ENCODE measurements at regions not wholly inside any gene's neighbourhood (a gene's known extent, or its start where the extent isn't known, plus 50 kb on each side); places are given as distances from the start of the nearest gene placed in this dataset.

- DNase-seq (ENCODE audit: low spot score) = no peak
- 43% methylated on average over 4 of the region's 4 CpGs for WGBS (ENCODE audit: low lambda C conversion rate, missing lambda C conversion rate)
- no peak overlapping the region for H2AFZ ChIP-seq
These were observed 252.9 kb upstream of the TTC29 start for GRCh38 chr4:147198411-147199051.

GRCh38 chr4:147201016-147201415 lies 255.4 kb upstream of the TTC29 start:
- H3K9me2 ChIP-seq (replicated peaks; ENCODE audit: insufficient read depth) = no peaks in the 10 kb centered on the region
- no peak for DNase-seq (ENCODE audit: low spot score)
- no peaks in the 10 kb centered on the region for H4K20me1 ChIP-seq (ENCODE audit: insufficient read depth, poor library complexity, severe bottlenecking)
- H3K36me3 ChIP-seq (replicated peaks; ENCODE audit: insufficient read depth, low read depth) = no peaks in the 10 kb centered on the region
- TF ChIP-seq EZH2phosphoT487 (IDR thresholded peaks at IDR 0.05; ENCODE audit: low read depth, severe bottlenecking, unreplicated experiment) = no peak
- no peaks in the 10 kb centered on the region for H3K9me3 ChIP-seq (ENCODE audit: low read depth)
- H3K79me2 ChIP-seq = no peaks in the 10 kb centered on the region
- H3K27me3 ChIP-seq = no peaks in the 10 kb centered on the region
- peaks cover 11% of the 10 kb centered on the region for H3K4me1 ChIP-seq (ENCODE audit: insufficient read depth)
- no peak overlapping the region for H3K4me2 ChIP-seq
- no peak overlapping the region for H3K4me3 ChIP-seq
- H3K27ac ChIP-seq = no peak overlapping the region
- WGBS (ENCODE audit: low lambda C conversion rate, missing lambda C conversion rate) = 63% methylated on average over 1 of the region's 1 CpG
- no peak overlapping the region for H2AFZ ChIP-seq

More at GRCh38 chr4:147198411-147199051, 252.9 kb upstream of the TTC29 start:
- Histone ChIP-seq H3K9me3 (ENCODE audit: low read depth) (no peaks in the 10 kb centered on the region), H3K79me2 (no peaks in the 10 kb centered on the region), H4K20me1 (ENCODE audit: insufficient read depth, poor library complexity, severe bottlenecking) (no peaks in the 10 kb centered on the region), H3K9me2 (replicated peaks; ENCODE audit: insufficient read depth) (no peaks in the 10 kb centered on the region), H3K36me3 (replicated peaks; ENCODE audit: insufficient read depth, low read depth) (no peaks in the 10 kb centered on the region), H3K4me3 (no peak overlapping the region), H3K4me2 (no peak overlapping the region), H3K4me1 (ENCODE audit: insufficient read depth) (peaks cover 11% of the 10 kb centered on the region), H3K27me3 (no peaks in the 10 kb centered on the region), H3K27ac (no peak overlapping the region)
- no peak for TF ChIP-seq CTCF (IDR thresholded peaks at IDR 0.05; ENCODE audit: poor library complexity)

GRCh38 chr4:147206807-147207206 lies 261.1 kb upstream of the TTC29 start:
- Histone ChIP-seq H3K4me2 (no peak overlapping the region), H3K4me3 (no peak overlapping the region), H3K27ac (no peak overlapping the region), H2AFZ (no peak overlapping the region), H4K20me1 (ENCODE audit: insufficient read depth, poor library complexity, severe bottlenecking) (no peaks in the 10 kb centered on the region), H3K9me2 (replicated peaks; ENCODE audit: insufficient read depth) (no peaks in the 10 kb centered on the region), H3K27me3 (no peaks in the 10 kb centered on the region), H3K4me1 (ENCODE audit: insufficient read depth) (no peaks in the 10 kb centered on the region), H3K9me3 (ENCODE audit: low read depth) (no peaks in the 10 kb centered on the region), H3K36me3 (replicated peaks; ENCODE audit: insufficient read depth, low read depth) (no peaks in the 10 kb centered on the region), H3K79me2 (no peaks in the 10 kb centered on the region)
- no peak for DNase-seq (ENCODE audit: low spot score)
- TF ChIP-seq EZH2phosphoT487 (IDR thresholded peaks at IDR 0.05; ENCODE audit: low read depth, severe bottlenecking, unreplicated experiment) = no peak
- TF ChIP-seq CTCF (IDR thresholded peaks at IDR 0.05; ENCODE audit: poor library complexity) = no peak
- no peak for TF ChIP-seq EZH2 (IDR thresholded peaks at IDR 0.05; ENCODE audit: borderline replicate concordance)

- Histone ChIP-seq H3K27me3 (no peaks in the 10 kb centered on the region), H4K20me1 (ENCODE audit: insufficient read depth, poor library complexity, severe bottlenecking) (no peaks in the 10 kb centered on the region), H3K36me3 (replicated peaks; ENCODE audit: insufficient read depth, low read depth) (no peaks in the 10 kb centered on the region), H3K9me3 (ENCODE audit: low read depth) (no peaks in the 10 kb centered on the region), H3K4me3 (no peak overlapping the region), H3K4me2 (no peak overlapping the region), H3K9me2 (replicated peaks; ENCODE audit: insufficient read depth) (no peaks in the 10 kb centered on the region), H3K4me1 (ENCODE audit: insufficient read depth) (no peaks in the 10 kb centered on the region), H3K27ac (no peak overlapping the region), H2AFZ (no peak overlapping the region), H3K79me2 (no peaks in the 10 kb centered on the region)
- WGBS (ENCODE audit: low lambda C conversion rate, missing lambda C conversion rate) = 63% methylated on average over 1 of the region's 1 CpG
- TF ChIP-seq EZH2phosphoT487 (IDR thresholded peaks at IDR 0.05; ENCODE audit: low read depth, severe bottlenecking, unreplicated experiment) = no peak
- no peak for TF ChIP-seq EZH2 (IDR thresholded peaks at IDR 0.05; ENCODE audit: borderline replicate concordance)
- TF ChIP-seq CTCF (IDR thresholded peaks at IDR 0.05; ENCODE audit: poor library complexity) = no peak
- DNase-seq (ENCODE audit: low spot score) = no peak
These were observed 262.2 kb upstream of the TTC29 start for GRCh38 chr4:147207911-147208310.
